ENCODE measurements at regions not wholly inside any gene's neighbourhood (a gene's known extent, or its start where the extent isn't known, plus 50 kb on each side); places are given as distances from the start of the nearest gene placed in this dataset.
"Not testable (repeated sequence)": the region's sequence is repeated elsewhere in the genome, so short reads cannot be mapped to it uniquely, and the experiment has no call there.

GRCh38 chr6:67879928-67880327 is 755.2 kb upstream of the ADGRB3 start:
- not testable (repeated sequence) for TF ChIP-seq CTCF (IDR thresholded peaks at IDR 0.05); ZFX (IDR thresholded peaks at IDR 0.05; ENCODE audit: borderline replicate concordance)
